ENCODE measurements at regions not wholly inside any gene's neighbourhood (a gene's known extent, or its start where the extent isn't known, plus 50 kb on each side); places are given as distances from the start of the nearest gene placed in this dataset.

DNA sequence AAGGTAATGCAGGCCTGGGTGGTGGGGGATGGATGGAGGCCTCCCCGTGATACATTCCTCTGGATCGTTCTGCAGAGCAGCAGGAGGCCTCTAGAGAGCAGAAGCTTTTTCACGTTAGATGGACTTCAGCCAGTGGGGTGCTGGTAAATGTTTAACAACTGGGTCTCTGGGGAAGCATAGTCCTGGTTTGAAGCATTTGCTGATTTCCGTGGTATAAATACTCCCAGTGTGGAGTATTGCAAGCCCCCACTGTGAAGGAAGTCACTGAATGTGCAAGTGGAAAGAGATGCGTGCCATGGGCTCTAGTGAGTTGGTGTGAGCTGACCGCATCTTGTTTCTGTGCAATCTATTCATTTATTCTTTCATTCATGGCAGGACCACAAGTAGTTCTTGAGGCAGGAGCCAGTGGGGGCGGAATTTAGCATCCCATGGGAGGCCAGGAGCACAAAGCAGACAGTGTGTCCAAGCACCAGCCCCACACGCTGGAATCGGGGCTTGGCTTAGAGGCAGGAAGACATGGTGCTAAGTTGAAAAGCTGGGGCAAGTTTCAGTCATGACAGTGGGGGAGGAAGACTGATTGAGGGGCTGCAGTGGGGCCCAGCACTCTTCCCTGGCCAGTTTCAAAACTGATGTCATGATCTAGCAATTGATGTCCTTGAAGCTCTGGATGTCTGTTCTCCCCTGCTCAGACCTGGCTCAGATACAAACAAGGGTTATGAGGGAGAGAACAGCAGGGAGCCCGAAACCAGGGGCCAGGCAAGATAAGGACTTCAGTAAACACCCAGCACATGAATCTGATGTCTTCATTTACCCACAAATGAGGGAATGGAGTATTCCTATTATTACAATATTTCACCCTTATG, 280.9 kb upstream of the LYZL1 start:
- TF ChIP-seq YY1 (IDR thresholded peaks at IDR 0.05; ENCODE audit: insufficient read depth, insufficient read length) = no peak
- no peak for TF ChIP-seq ZNF274 (IDR thresholded peaks at IDR 0.05; ENCODE audit: low read depth, low read length)
